ENCODE measurements at regions not wholly inside any gene's neighbourhood (a gene's known extent, or its start where the extent isn't known, plus 50 kb on each side); places are given as distances from the start of the nearest gene placed in this dataset.
"Not testable (repeated sequence)": the region's sequence is repeated elsewhere in the genome, so short reads cannot be mapped to it uniquely, and the experiment has no call there.

DNA sequence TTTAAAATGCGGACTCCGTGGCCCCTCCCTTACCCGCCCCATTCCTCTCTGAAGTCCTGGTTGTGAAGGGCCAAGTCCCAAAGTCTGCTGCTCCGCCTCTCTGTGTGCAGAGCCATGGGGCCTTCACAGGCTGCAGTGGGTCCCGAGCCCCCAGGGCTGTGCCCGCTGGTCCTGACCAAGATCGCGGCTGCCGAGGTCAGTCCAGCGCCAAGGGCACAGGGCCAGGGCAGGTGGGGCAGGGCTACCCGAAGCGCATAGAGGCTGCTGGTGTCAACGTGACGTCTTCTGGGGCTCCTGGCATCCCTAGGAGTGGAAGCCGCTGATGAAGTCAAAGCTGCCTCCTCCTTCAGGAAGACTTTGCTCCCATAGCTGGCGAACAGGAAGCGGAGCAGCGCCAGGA, 858.8 kb downstream of the TUBA3C start:
- not testable (repeated sequence) for DNase-seq

DNA sequence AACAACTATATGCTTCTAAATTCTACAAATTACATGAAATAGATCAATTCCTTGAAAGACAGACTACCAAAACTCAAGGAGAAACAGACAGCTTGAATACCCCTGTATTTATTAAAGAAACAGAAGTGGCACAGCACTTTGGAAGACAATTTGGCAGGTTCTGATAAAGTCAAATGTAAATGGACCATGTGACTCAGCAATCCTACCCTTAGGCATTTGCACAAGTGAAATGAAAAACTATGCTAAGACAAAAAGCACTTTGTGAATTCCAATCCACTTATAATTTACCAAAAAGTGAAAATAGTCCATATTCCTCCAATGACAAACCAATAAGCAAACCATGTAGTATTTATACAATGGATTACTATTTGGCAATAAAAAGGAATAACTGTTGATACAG, 862.0 kb downstream of the TUBA3C start:
- DNase-seq: not testable (repeated sequence)

DNA sequence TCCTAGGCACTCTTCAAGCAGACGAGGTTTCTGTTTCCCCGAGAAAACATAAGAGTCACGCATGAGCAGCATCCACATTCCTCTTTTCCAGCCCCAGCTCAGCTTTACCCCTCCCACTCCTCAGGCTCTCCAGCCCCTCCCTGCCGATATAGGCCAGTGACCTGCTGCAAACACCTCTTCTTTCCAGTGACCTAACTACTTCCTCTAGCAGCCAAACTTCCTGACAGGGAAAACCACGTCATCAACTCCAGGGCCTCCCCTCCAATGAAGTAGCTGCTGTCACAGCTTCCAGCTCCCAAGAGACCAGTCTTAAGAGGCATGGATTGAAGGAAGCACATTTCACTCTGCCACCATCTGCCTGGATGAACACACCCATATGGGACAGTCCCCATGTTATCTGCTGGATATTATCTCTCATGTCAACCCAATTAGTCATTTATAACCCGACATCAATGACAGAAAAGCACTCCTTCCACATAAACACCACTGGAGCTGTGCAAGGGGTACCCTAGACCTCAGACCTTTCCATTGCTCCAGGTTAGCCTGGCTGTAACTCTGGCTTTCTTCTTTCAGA, 878.3 kb downstream of the TUBA3C start:
- DNase-seq: not testable (repeated sequence)

DNA sequence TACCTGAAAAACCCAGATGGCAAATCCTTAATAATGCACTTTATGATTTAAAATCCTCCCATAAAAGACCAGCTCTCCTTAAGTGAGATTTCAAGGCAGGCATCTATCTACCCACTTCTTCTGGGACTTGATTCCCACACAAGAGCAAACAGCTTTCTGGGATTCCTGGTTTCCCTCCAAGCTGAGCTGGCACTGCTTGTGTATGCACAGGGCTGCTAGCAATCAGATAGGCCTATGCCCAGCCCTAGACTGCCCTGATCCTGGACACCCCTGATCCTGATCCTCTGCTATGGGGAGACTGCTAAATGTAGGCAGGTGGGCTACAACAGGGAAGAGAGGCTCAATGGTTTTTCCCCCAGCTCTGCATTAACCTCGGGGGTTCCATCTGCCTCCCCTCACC, 880.7 kb downstream of the TUBA3C start:
- not testable (repeated sequence) for DNase-seq

DNA sequence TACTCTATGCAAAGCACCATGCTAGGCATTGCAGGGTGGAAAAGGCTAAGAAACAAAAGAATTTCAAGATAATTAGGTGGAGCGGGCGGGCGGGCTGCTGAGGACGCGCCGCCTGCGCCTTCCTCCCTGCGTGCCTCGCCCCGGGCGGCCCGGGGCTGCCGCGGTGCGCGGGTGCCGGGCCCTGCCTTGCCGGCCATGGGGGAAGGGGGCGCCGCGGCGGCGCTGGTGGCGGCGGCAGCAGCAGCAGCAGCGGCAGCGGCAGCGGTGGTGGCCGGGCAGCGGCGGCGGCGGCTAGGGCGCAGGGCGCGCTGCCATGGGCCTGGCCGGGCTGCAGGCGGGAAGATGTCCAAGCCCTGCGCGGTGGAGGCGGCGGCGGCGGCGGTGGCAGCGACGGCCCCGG, 884.3 kb downstream of the TUBA3C start:
- not testable (repeated sequence) for DNase-seq

DNA sequence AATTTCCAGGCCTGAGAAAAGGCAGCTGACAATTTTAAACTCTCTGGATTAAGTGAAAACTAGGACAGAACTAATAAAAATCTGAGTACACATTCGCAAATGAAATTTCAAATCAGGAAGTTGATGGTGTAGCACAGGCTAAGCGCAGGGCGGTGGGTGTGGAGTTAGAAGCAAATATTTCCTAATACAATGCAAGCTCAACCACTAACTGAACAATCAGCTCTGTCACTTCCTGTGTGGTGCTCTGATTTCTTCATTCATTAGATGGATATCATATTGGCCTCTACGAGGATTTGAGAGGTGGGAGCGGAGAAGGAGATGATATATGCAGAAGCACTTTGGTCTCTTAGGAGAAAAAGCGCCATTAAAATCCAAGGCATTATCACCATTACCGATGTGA, 885.0 kb downstream of the TUBA3C start:
- not testable (repeated sequence) for DNase-seq

DNA sequence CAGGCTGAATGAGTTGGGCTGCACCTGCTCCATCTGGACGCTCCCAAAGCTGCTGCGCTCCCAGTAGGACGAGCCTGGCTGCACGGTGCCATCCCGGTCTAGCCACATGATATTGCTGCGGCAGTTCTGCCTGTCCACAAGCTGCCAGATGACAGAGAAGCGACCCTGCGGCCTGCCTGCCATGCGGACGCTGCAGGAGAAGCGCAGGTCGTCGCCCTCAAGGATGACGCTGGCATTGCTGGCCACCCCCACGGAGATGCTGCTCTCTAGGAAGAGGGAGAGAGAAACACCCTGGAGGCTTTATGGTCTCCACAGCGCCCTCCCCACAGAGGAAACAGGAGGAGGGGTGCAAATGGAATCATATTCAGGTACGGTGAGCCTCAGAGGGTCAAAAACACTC, 887.3 kb downstream of the TUBA3C start:
- not testable (repeated sequence) for DNase-seq

DNA sequence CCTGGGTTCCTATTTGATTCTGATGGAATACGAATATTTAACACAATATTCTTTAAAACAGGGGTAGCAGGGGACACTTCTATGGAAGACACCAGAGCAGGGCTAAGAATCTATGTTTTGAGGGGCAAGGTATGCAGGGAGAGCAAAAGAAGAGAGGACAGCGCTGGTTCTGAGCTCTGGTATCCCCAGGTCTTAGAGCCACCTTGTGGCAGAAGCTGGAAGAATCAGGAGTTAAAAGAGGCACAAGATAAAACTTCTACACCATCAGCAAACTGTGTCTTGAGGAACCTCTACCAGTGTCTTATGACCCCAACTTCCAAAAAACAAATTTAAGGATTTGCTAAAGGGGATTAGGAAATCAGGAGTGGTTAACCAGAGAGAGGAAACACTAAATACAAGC, 894.8 kb downstream of the TUBA3C start:
- not testable (repeated sequence) for DNase-seq

DNA sequence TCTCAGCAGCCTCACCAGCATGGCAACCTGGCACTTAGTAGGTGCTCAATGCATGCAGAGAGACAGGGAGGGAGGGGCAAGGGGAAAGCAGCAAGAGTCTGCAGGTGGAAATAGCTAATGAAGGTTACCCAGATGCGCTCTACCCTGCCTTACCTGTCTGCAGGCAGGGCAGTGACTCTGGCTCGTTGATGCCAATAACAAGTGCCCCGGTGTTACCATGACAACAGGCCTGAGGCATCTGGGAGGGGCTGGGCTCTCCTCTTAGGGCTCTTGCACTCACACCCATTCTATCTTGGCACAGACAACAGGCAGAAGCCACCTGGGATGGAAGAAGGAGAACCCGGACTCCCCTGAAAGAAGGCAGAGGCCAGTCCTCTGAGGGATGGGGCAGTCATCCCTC, 896.0 kb downstream of the TUBA3C start:
- DNase-seq: not testable (repeated sequence)

DNA sequence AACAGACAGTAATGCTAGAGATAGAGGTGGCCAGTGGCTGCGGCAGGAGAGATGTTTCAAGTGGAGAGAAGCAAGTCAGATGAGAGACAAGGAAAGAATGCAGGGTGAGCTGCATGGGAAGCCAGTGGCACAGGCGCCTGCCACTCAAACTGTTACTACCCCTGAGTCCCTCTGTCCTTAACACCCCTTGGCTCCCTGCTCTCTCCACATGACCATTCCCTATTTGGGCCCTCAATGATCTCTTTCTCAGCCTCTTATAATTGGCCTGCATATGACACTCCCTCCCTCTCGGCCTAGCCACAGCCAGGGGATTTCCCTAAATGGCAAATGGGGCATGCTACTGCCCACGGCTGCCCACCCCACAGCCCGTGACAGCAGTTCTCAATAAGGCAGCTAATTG, 897.6 kb downstream of the TUBA3C start:
- DNase-seq: not testable (repeated sequence)

DNA sequence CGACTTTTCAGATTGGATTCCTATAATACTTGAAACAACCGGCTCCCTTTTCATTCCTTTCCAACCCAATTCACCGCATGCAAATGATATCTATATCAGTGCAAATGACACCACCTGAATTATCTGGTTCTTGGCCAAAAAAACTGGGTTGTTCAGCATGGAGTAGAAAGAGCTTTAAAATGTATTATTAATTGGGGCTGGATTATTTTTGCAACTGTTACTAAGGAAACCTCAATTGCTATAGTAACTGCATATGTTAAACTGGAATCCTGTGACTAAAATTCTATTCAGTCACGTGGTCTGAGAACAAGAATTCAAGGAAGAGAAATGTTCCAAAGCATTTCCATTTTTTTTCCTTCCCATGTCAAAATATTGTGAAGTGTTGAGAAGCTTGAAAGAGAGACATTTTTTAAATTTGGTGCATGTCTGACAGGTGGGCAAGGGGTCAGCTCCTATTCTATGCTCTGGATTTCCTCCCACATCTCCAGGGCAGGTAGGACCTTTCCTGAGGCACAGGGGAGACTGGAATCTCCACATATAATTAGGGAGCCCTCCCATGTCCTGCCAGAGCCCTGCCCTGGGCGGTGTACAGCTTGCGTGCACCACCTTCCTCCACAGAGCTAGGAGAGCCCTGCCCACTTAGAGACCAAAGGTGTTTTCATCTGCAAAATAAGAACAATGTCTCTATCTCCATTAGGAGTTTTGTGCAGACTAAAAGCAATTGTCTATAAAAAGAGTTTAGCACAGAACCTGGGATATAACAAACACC, 899.6 kb downstream of the TUBA3C start:
- not testable (repeated sequence) for DNase-seq

DNA sequence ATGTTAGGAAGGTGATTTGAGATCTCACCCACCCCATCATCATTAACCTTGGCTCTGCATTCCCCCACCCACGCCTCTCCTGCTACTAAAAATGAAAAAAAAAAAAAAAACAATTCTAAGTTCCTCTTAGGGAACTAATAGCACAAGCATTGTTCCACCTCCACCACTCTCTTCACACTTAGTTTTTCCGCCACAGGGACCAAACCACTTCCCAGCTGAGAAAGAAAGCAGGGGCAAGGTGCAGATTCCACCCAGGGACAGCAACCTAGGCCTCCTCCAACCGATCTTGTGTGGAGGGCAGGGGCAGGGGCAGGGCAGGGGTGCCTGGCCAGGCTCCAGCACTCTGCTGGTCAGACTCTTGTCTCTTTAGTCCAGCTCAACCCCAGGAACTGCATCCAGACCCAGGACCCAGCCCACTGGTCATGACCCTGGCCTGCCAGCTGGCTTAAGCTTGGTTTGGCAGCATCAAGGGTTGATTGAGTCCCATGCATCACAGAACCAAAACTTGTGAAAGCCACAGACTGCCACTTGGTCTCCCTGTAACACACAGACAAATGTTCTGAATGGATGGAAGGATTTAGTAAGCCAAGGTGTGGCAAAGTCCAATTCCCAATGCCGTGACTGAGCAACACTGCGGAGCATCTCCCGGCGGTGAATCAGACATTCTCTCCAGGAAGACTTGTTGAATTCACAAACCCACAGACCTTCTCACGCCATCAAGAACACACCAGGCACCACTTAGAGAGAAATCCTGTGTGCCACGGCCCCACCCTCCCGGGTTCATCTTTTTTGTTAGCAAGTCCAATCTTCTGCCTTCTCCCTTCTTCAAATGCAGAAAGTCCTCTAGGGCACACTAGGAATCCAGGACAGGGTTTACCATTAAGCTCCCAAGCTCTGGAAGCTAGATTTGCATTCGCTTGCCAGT, 900.5 kb downstream of the TUBA3C start:
- DNase-seq: not testable (repeated sequence)

DNA sequence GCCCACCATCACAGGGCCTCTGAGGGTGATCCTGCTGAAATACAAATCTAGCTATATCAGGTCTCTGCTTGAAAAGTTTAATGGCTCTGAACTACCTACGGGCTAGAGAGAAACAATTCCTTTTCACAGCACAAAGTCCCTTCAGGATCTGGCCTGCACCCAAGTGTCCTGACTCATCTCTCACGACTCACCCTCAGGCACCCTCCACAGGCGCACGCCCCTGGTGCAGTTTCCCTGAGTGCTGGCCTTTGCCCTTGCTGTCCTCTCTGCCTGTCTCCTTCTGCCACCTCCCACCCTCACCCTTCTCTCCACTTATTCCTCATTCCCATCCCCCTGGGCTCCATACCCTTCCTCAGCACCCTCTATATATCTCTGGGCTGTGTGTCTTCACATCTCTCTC, 901.7 kb downstream of the TUBA3C start:
- DNase-seq: not testable (repeated sequence)

DNA sequence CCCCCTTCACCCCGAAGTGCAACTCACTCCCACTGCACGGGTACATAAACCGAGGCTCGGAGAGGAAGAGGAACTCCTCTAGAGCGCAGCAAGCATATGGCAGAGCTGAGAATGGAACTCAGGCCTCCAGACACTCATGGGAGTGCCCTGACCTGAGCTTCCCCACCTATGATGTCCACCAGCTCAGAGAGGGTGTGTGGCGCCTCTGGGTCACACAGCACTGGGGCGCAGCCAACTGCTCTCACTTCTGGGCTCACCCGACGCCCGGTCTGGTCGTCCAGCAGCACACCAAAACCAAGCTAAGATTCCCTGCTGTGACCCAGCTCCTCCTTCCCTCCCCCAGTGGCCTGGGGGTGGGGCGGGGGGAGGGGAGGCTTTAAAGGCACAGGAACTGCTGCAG, 904.3 kb downstream of the TUBA3C start:
- DNase-seq: not testable (repeated sequence)

DNA sequence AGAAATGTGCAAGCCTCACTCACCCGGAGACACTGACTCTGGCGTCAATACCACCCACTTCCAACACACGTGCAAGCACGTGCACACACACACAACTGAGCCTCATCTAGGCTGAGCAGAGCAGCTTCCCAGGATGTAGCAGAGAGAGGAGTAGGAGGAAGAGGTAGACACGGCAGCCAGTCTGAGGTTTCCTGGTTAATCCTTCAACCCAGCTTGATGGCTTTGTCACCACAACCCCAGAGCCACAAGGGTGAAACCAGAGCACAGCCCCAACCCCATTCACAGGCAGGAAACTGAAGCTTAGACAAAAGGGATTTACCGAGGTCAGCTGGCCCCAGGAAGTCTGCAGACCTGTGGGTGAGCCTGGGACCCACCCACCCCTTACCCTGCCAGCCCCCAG, 905.3 kb downstream of the TUBA3C start:
- DNase-seq: not testable (repeated sequence)

DNA sequence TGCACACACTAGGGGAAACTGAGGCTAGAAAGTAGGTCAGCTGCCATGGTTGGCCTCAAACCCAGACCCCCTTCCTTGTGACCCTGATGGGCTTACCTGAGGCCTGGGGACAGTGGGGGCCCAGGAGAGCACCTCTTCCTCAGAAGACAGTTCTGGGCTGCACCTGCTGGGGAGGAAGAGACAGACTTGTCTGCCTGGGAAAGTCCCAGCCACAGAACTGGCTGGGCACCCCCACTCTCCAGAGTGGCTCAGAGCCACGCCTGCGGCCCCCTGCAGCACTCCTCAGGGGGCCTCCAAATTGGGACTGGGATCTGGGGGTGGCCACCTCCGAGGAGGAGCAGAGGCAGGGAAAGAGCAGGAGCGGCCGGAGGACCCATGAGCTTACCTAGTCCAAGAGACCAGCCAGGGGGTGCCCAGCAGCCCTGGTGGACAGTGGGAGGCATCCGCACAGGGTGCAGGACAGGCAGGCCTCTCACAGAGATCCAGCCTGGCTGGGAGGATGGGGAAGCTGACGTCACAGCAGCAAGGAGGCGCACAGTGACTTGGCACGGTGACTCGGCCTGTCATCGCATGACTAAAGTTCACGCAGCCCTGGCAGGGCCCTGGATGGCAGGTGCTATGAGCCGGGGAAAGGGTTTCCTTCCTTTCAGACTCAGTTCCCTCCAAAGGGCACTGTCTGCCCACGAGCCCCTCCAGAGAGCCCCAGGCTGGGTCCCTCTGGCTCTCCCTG, 907.7 kb downstream of the TUBA3C start:
- not testable (repeated sequence) for DNase-seq

DNA sequence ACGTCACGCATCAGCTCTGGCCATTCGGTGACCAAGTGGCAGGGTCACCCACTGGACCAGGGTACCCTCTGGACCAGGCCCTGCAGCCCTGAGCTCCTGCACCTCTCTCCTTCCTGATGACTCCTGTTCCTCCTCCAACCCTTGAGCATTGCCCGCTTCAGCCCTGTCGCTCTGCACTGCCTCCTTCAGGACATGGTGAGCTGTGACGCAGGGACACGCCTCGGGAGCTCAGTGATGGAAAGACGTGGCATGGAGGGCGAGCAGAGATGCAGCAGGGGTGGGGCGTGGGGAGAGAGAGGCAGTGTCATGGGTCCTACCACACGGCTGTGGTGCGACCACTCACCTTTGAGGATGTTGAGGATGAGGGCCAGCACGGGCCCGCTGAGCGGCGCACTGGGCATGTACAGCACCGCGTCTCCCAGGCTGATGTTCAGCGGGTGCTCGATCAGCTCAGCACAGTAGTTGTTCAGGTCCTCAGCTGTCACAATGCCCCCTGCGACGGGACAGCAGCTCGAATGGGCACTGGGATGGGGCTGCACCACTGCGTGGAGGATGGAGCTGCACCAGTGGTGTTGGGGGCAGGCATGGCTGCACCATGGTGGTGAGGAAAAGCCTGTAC, 922.7 kb downstream of the TUBA3C start:
- DNase-seq: not testable (repeated sequence)

DNA sequence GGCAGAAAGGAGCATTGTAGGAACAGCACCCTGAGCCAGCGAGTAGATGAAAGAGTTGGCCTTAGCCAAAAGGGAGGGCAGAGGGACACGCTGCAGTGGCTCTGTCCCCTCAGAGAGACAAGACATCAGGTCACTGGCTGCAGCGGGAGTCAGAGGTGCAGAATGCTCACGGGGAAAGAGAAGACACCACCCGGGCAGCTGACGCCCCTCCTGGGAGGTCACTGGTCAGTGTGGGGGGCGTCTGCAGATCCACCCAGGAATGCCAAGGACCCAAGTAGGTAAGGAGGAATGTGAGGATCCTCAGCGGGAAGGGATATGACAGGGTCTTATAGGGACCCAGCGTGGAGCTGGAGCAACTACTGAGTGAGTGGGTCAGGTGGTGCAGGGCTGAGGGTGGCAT, 923.9 kb downstream of the TUBA3C start:
- not testable (repeated sequence) for DNase-seq

DNA sequence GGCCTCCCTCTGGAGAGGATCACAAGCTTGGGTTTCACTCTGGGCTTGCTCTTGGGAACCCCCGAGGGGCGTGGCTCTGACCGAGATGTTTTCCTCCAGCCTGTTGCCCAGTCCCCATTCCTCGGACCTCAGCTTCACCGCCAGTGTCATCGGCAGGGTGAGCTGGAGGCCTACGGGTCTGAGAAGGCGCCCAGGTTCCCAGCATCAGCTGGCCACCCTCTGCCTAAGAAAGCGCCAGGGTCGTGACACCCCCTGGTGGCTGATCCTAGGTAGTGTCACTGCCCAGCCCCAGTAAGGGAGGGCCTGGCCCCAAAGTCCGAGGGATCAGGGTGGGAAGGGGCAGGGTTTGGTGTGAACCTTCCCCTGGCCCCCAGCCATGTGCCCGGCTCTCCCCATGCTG, 928.8 kb downstream of the TUBA3C start:
- DNase-seq: not testable (repeated sequence)

DNA sequence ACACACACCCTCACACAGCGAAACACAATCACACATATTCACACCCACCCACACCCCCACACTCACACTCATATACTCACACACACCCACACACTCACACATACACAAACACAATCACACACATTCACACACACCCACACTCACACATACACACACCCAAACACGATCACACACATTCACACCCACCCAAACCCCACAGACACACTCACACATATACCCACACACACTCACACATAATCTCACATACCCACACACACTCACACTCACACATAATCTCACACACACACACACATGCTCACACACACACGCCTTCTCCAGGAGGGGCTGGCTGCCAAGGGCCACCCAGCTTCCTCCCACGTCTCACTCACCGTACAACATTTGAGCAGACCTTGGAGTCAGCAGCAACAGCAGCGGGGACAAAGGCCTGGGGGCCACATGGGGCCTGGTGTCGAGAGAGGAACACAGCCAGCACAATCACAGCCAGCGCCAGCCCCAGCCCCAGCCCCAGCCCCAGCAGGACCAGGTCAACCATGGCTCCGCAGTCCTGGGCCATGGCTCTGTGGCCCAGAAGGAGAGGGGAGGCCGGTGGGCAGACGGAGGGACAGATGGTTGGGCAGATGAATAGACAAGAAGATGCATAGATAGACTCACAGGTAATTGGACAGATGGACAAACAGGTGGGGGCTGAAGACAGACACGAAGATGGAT, 932.9 kb downstream of the TUBA3C start:
- DNase-seq: not testable (repeated sequence)

DNA sequence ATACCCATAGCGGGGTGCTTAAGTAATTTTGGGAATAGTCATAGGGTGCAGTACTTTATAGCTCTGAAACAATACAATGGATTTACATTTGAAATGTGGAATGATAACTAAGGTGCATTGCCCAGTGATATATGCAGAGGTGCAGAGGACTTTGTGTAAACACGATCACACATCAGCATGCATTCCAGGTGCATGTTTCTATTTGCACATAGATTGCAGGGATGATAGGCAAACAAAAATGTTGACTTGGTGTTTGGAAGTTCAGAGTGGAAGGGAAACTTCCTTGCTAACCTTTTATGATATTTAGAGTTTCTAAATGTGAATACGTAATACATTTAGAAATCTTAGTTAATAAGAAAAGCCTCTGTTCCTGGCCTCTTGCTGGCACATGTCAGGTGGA, 941.5 kb downstream of the TUBA3C start:
- not testable (repeated sequence) for DNase-seq

DNA sequence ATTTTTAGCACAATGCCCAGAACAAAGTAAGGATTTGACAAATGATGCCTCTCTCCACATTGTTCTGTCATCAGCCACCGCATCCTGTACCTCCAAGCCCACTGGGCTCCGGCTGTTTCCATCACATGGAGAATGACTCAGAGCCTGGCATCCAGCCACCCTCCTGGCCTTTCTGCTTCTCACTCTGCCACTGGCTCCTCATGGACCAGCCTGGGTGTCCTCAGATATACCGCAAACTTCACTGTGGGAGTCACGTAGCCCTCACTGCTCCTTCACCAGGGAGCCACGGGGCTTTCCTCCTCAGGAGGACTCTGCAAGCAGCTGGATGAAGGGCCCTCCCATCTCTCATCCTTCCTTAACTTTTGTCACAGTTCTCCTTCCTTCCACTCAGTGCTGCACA, 943.0 kb downstream of the TUBA3C start:
- DNase-seq: not testable (repeated sequence)

All from fibroblast of skin of right biceps (primary cell).